ENCODE measurements at regions not wholly inside any gene's neighbourhood (a gene's known extent, or its start where the extent isn't known, plus 50 kb on each side); places are given as distances from the start of the nearest gene placed in this dataset.

DNA sequence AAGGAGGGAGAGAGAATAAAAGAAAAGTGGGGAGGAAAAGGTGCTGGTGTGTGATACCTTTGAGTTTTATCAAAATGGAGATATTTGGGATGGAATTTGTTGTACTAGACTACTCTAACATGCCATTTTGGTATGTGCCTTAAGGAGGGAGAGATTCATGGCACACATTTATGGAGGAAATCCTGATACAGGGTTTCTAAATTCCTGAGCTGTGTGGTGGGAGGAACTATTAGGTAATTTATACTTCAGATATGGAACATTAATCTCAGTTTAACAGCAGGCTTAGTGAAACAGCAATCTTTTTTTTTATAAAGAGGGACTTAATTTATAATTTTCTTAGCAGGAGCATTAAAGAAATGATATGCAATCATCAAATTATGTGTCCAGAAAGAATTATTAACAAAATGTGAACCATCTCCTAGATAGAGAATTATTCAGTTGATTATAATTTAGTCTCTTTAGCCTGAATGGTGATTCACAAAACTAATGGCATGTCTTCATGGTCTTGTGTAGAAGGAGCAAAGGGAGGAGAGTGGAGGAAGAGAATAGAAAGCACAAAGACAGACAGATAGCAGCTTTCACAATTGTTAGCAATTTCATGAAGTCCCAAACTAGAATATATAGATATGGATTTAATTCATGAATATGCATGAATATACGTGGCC is 301.6 kb downstream of the HLX start:
- Mint-ChIP-seq H3K9me3 (ENCODE audit: low read depth) (no peaks in the 10 kb centered on the region), H3K4me1 (ENCODE audit: low read depth) (no peaks in the 10 kb centered on the region), H3K27ac (no peak overlapping the region), H3K36me3 (no peaks in the 10 kb centered on the region), H3K4me3 (no peak overlapping the region), H3K27me3 (peaks cover 13% of the 10 kb centered on the region)

- no peaks in the 10 kb centered on the region for H3K9me3 Mint-ChIP-seq (ENCODE audit: low read depth)
- H3K36me3 Mint-ChIP-seq: no peaks in the 10 kb centered on the region
These were observed 303.7 kb downstream of the HLX start for GRCh38 chr1:221182791-221183533.

DNA sequence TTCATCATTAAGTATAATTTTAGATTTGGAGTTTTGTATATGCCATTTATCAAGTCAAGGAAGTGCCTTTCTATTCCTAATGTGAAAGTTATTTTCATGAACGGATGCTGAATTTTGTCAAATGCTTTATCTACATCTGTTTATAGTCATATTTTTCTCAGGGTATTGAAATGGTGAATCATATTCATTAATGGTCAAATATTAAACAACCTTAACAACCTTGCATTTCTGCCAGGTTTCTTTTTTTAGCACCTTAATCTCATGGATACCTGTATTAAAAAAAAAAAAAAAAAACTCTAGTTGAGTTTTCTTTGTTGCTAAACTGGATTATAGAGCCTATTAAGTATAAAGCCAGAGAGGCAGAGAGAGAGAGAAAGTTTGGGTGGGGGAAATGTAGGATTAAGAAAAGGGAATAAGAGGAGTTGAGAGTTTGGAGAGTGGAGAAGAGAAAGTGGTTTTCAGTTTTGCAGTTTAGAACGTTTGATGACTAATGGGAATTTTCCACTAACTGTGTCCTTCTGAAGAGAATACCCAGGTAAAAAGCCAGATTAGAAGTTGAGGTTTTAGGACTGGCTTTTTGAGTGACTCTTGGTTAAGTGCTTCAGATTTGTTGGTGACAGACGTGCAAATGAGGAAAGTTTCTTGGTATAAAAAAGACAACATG is 305.0 kb downstream of the HLX start:
- no peak overlapping the region for H3K27ac Mint-ChIP-seq
- H3K9me3 Mint-ChIP-seq (ENCODE audit: low read depth): no peaks in the 10 kb centered on the region
- H3K4me3 Mint-ChIP-seq: no peak overlapping the region
- H3K36me3 Mint-ChIP-seq: no peaks in the 10 kb centered on the region
- no peaks in the 10 kb centered on the region for H3K4me1 Mint-ChIP-seq (ENCODE audit: low read depth)
- peaks cover 10% of the 10 kb centered on the region for H3K27me3 Mint-ChIP-seq

More at GRCh38 chr1:221182791-221183533, 303.7 kb downstream of the HLX start:
- peaks cover 13% of the 10 kb centered on the region for H3K27me3 Mint-ChIP-seq
- H3K4me1 Mint-ChIP-seq (ENCODE audit: low read depth): no peaks in the 10 kb centered on the region
- H3K27ac Mint-ChIP-seq: no peak overlapping the region
- H3K4me3 Mint-ChIP-seq: no peak overlapping the region

DNA sequence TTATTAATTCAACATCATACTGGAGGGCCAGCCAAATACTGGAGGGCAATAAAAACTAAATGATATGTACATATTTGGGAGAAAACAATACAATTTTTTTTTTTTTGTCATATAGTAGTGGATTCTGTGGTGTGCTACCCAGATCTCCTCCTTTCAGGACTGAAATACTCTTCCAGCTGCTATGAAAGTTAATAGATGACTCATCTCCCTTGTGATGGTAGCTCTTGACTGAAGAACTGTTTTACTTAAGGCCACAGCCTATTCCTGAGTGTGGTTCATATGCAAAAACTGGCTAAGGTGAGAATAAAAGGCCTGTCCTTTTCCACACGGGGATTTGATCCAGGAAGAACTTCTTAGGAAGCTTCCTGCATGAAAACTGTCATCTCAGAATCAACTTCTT is 307.9 kb downstream of the HLX start:
- Mint-ChIP-seq H3K9me3 (ENCODE audit: low read depth) (no peaks in the 10 kb centered on the region), H3K4me3 (no peak overlapping the region), H3K27me3 (peaks cover 9% of the 10 kb centered on the region), H3K4me1 (ENCODE audit: low read depth) (no peaks in the 10 kb centered on the region), H3K36me3 (no peaks in the 10 kb centered on the region), H3K27ac (no peak overlapping the region)

DNA sequence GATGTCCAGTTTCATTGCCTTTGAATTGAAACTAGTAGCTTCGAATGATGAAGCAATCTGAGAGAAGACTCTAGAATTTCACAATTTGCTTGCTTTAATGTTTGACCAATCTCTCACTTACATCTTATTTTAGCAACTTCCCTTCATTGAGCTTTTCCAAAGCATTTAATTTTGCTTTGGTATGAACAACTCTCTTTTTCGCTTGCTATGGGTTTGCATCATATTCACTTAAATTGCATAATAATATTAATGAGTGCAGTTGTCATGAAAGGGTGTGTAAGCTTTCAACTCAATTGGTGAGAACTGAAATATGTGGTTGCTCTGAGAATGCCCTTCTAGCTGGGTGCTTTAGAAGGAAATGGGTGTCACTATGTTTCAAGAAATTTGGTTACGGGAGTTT is 309.2 kb downstream of the HLX start:
- Mint-ChIP-seq H3K27me3 (peaks cover 3% of the 10 kb centered on the region), H3K9me3 (ENCODE audit: low read depth) (no peaks in the 10 kb centered on the region), H3K4me3 (no peak overlapping the region), H3K36me3 (no peaks in the 10 kb centered on the region), H3K4me1 (ENCODE audit: low read depth) (no peaks in the 10 kb centered on the region), H3K27ac (no peak overlapping the region)

GRCh38 chr1:221190249-221190648 is 311.0 kb downstream of the HLX start:
- H3K27ac Mint-ChIP-seq: no peak overlapping the region
- H3K4me3 Mint-ChIP-seq: no peak overlapping the region
- H3K4me1 Mint-ChIP-seq (ENCODE audit: low read depth): no peaks in the 10 kb centered on the region
- no peaks in the 10 kb centered on the region for H3K9me3 Mint-ChIP-seq (ENCODE audit: low read depth)
- H3K36me3 Mint-ChIP-seq: no peaks in the 10 kb centered on the region
- no peaks in the 10 kb centered on the region for H3K27me3 Mint-ChIP-seq

GRCh38 chr1:221192055-221192454 is 312.8 kb downstream of the HLX start:
- Mint-ChIP-seq H3K4me3 (no peak overlapping the region), H3K27me3 (peaks cover 5% of the 10 kb centered on the region), H3K27ac (no peak overlapping the region), H3K9me3 (ENCODE audit: low read depth) (peaks cover 4% of the 10 kb centered on the region), H3K36me3 (peaks cover 3% of the 10 kb centered on the region), H3K4me1 (ENCODE audit: low read depth) (no peaks in the 10 kb centered on the region)

DNA sequence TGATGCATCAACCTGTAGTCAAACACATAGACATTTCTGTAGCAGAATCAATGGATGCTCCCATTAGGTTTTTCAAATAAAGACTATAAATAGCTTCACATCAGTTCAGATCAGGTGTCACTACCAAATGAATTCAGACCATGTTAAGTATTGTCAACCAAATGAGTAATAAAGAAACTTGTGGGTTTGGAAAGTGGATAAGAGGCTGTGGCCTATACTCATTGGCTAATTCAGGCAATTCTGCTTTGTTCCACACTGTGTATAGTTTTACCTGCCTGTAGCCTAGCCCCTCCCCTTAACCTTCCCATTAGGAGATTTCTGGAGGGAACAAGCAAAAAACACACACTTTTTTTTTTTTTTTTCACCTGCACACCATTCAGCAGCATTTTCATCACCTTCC is 321.2 kb downstream of the HLX start:
- Mint-ChIP-seq H3K36me3 (peaks cover 3% of the 10 kb centered on the region), H3K4me1 (ENCODE audit: low read depth) (no peaks in the 10 kb centered on the region), H3K27me3 (peaks cover 5% of the 10 kb centered on the region), H3K4me3 (no peak overlapping the region), H3K9me3 (ENCODE audit: low read depth) (peaks cover 8% of the 10 kb centered on the region), H3K27ac (no peak overlapping the region)

- Mint-ChIP-seq H3K4me3 (no peak overlapping the region), H3K4me1 (ENCODE audit: low read depth) (no peaks in the 10 kb centered on the region), H3K27me3 (peaks cover 3% of the 10 kb centered on the region), H3K9me3 (ENCODE audit: low read depth) (peaks cover 5% of the 10 kb centered on the region), H3K27ac (no peak overlapping the region), H3K36me3 (no peaks in the 10 kb centered on the region)
These were observed 322.5 kb downstream of the HLX start for GRCh38 chr1:221201773-221202172.

DNA sequence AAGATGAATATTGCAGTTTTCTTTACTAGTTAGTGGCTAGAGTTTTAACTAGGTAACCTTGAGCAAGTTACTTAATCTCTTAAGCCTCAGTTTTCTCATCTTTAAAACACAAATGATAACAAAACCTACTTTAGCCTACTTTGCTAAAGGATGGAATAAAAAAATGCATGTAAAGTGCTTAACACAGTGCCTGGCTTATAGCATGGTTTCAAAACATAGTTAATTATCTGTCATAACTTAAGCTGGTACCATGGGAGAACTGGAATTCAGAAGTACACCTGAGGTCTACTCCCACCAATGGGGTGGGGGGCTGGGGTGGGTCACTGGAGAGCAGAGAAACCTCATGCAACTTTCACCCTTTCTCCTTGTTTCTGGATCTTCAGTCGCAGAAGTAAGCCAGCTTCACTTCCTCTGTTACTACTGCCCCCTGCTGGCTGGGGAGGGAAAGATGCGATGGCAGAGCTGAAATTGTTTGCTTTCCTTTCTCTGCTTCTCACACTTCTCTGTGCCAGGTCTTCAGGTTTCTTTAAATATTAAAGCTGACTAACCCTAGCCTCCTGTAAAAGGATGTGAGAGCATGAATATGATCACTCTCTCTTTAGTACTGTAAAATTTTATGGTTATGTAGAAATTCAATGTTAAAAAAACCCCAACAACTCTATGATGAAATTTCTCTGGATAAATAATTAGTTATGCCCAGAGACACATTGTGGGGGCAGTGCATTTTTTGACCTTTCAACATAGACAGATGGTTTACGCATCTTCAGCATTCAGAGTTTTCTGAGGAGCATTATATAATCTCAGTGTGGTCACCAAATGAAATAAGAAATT is 324.2 kb downstream of the HLX start:
- H3K4me3 Mint-ChIP-seq: no peak overlapping the region
- no peaks in the 10 kb centered on the region for H3K36me3 Mint-ChIP-seq
- H3K27me3 Mint-ChIP-seq: peaks cover 3% of the 10 kb centered on the region
- peaks cover under 1% of the 10 kb centered on the region for H3K9me3 Mint-ChIP-seq (ENCODE audit: low read depth)
- H3K27ac Mint-ChIP-seq: no peak overlapping the region
- H3K4me1 Mint-ChIP-seq (ENCODE audit: low read depth): no peaks in the 10 kb centered on the region

DNA sequence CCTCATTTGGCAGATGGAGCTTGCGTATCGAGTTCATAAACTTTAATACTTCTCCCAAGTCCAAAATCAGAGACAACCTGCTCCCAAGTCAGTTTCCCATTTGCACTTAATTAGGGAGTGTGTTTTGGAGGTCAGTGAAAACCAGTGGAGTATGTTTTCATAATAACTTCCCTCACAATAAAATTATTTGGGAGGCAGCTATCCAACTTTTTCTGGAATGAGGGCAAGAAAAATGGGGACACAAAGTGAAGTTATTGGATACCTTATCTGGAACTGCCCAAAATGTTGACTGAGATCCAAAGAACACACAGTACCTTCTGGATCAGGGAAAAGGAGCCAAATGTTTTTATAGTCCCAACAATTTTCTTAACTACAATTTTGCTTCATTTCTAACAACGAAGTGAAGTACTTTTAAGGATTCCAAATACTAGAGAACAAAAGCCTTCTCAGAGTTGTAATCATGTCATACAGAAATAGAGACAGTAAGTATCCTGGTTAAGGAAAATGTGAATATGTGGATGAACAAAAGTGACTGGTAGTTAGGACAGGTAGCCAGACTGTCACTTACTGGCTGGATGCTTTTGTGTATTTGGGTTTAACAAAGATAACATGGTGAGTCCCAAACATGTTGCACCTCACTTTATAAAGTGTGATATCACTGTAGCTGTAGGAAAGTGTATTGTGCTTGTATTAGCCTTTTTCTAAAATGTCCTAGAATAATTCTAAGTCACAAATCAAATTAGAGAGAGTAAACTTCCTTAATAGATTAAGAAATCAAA is 325.0 kb downstream of the HLX start:
- Mint-ChIP-seq H3K9me3 (ENCODE audit: low read depth) (no peaks in the 10 kb centered on the region), H3K27ac (no peak overlapping the region), H3K36me3 (no peaks in the 10 kb centered on the region), H3K27me3 (peaks cover 3% of the 10 kb centered on the region), H3K4me1 (ENCODE audit: low read depth) (no peaks in the 10 kb centered on the region), H3K4me3 (no peak overlapping the region)

DNA sequence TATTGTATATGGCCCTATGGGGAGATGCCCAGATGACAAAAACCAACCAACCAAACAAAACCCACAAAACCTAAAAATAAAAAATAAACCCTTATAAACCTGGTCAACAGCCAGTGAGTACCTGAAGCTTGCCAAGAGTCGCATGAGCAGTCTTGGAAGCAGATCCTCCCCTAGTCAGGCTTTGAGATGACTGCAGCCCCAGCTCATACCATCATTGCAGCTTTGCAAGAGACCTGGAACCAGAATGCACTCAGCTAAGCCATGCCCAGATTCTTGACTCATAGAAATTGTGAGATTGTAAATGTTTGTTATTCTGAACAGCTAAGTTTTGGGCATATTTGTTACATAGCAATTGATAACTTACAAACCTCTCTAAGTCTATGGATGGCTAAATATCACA is 326.8 kb downstream of the HLX start:
- H3K4me1 Mint-ChIP-seq (ENCODE audit: low read depth): no peaks in the 10 kb centered on the region
- H3K27me3 Mint-ChIP-seq: peaks cover 3% of the 10 kb centered on the region
- no peak overlapping the region for H3K4me3 Mint-ChIP-seq

DNA sequence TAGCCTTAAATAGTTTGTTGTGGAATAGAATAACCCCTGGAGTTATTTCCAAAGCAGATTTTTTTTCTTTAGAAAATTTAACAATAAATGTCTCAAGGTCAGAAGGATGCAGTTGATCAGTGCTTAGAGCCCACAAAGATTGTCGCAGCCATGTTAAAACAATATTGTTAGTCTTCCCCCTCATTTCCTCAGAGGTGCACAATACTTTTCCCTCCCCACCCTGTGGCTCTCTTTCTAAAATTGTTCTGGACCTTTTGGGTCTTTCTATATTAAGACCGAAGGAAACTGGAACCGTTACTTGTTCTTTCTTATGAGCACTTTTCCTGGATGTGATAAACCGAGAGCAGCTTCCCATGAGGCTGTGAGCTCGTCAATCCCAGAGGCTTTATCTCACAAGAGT is 333.7 kb downstream of the HLX start:
- H3K4me1 Mint-ChIP-seq (ENCODE audit: low read depth): no peaks in the 10 kb centered on the region
- peaks cover 2% of the 10 kb centered on the region for H3K9me3 Mint-ChIP-seq (ENCODE audit: low read depth)
- H3K27me3 Mint-ChIP-seq: peaks cover 2% of the 10 kb centered on the region
- H3K27ac Mint-ChIP-seq: no peak overlapping the region
- no peaks in the 10 kb centered on the region for H3K36me3 Mint-ChIP-seq
- H3K4me3 Mint-ChIP-seq: no peak overlapping the region

More for the DNA sequence above, 326.8 kb downstream of the HLX start:
- H3K9me3 Mint-ChIP-seq (ENCODE audit: low read depth): no peaks in the 10 kb centered on the region
- H3K36me3 Mint-ChIP-seq: no peaks in the 10 kb centered on the region
- H3K27ac Mint-ChIP-seq: no peak overlapping the region

DNA sequence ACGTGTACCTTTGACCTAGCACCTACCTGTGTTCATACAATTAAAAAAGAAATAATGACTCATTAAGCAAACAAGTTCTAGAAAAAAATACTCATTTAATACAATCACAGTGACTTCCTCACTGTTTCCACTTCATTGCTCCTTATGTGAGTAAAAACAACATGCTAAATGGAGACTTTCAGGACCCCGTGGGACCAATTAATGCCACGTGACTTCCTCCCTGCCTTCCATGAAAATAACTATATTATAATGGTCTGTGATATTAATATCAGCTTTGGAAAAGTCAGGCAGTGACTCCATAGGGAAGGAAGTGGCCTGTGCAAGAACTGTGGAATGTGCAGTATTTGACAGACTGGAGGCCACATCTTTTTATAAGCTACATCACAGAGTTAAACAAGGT is 337.8 kb downstream of the HLX start:
- Mint-ChIP-seq H3K36me3 (no peaks in the 10 kb centered on the region), H3K9me3 (ENCODE audit: low read depth) (peaks cover 3% of the 10 kb centered on the region), H3K27me3 (peaks cover 5% of the 10 kb centered on the region), H3K4me1 (ENCODE audit: low read depth) (no peaks in the 10 kb centered on the region), H3K27ac (no peak overlapping the region), H3K4me3 (no peak overlapping the region)
